ENCODE measurements at regions not wholly inside any gene's neighbourhood (a gene's known extent, or its start where the extent isn't known, plus 50 kb on each side); places are given as distances from the start of the nearest gene placed in this dataset.

DNA sequence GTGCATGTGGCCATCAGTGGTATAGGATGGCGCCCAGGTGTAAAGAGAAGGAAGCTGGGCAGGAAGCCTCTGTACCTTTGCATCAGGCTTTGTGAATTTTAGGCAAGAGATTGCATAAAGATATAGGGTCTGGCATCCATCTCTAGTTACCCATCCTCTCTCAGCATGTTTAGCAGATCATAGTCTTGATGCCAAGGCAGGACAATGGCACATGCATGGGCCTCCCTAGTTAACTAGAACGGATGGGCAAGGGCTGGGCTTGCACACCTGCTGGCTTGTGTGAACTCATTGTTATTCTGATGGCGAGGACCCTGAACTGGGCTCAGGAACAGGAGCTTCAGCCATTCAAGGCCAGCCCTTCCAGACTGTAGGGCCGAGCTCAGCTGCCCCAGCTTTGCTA, 229.2 kb upstream of the NCAM1 start:
- TF ChIP-seq, protein P1, sequence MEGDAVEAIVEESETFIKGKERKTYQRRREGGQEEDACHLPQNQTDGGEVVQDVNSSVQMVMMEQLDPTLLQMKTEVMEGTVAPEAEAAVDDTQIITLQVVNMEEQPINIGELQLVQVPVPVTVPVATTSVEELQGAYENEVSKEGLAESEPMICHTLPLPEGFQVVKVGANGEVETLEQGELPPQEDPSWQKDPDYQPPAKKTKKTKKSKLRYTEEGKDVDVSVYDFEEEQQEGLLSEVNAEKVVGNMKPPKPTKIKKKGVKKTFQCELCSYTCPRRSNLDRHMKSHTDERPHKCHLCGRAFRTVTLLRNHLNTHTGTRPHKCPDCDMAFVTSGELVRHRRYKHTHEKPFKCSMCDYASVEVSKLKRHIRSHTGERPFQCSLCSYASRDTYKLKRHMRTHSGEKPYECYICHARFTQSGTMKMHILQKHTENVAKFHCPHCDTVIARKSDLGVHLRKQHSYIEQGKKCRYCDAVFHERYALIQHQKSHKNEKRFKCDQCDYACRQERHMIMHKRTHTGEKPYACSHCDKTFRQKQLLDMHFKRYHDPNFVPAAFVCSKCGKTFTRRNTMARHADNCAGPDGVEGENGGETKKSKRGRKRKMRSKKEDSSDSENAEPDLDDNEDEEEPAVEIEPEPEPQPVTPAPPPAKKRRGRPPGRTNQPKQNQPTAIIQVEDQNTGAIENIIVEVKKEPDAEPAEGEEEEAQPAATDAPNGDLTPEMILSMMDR (IDR thresholded peaks at IDR 0.05; ENCODE audit: poor library complexity), result no peak
- TF ChIP-seq EZH2phosphoT487 (IDR thresholded peaks at IDR 0.05; ENCODE audit: low read depth, severe bottlenecking, unreplicated experiment), result no peak

Data from hepatocyte (in vitro differentiated cells).